Occipital lobe (tissue), 1 donor: ENCODE measurements at regions not wholly inside any gene's neighbourhood (a gene's known extent, or its start where the extent isn't known, plus 50 kb on each side); places are given as distances from the start of the nearest gene placed in this dataset.

Experiments used
- DNase-seq: peaks from one replicate; lab custom pipeline; 2025; lab: John Stamatoyannopoulos, UW

- DNase-seq: no peak
Observed at GRCh38 chr6:77180326-77180725, 283.0 kb downstream of the HTR1B start.

GRCh38 chr6:77178821-77179220 lies 284.5 kb downstream of the HTR1B start:
- no peak for DNase-seq

- DNase-seq: no peak
Observed at GRCh38 chr6:77177470-77177869, 285.8 kb downstream of the HTR1B start.

- no peak for DNase-seq
Observed at GRCh38 chr6:77173472-77174074, 289.7 kb downstream of the HTR1B start.

- DNase-seq: no peak
Observed at GRCh38 chr6:77172578-77172977, 290.7 kb downstream of the HTR1B start.

- DNase-seq: no peak
Observed at GRCh38 chr6:77159730-77160129, 303.6 kb downstream of the HTR1B start.

GRCh38 chr6:77151241-77151640 lies 312.1 kb downstream of the HTR1B start:
- no peak for DNase-seq

GRCh38 chr6:77150736-77151135 lies 312.6 kb downstream of the HTR1B start:
- no peak for DNase-seq

GRCh38 chr6:77145244-77145643 lies 318.0 kb downstream of the HTR1B start:
- no peak for DNase-seq

- DNase-seq: no peak
Observed at GRCh38 chr6:77143659-77144447, 319.4 kb downstream of the HTR1B start.

- DNase-seq: no peak
Observed at GRCh38 chr6:77136086-77136485, 327.2 kb downstream of the HTR1B start.

GRCh38 chr6:77133031-77133430 lies 330.3 kb downstream of the HTR1B start:
- no peak for DNase-seq

- no peak for DNase-seq
Observed at GRCh38 chr6:77131426-77131825, 331.9 kb downstream of the HTR1B start.

- no peak for DNase-seq
Observed at GRCh38 chr6:77124604-77125003, 338.7 kb downstream of the HTR1B start.

- DNase-seq: no peak
Observed at GRCh38 chr6:77123527-77123926, 339.8 kb downstream of the HTR1B start.

GRCh38 chr6:77106992-77107391 lies 356.3 kb downstream of the HTR1B start:
- no peak for DNase-seq

- DNase-seq: no peak
Observed at GRCh38 chr6:77105091-77105490, 358.2 kb downstream of the HTR1B start.

GRCh38 chr6:77097940-77098339 lies 365.4 kb downstream of the HTR1B start:
- no peak for DNase-seq

- DNase-seq: no peak
Observed at GRCh38 chr6:77095936-77096627, 367.2 kb downstream of the HTR1B start.

GRCh38 chr6:77094821-77095220 lies 368.5 kb downstream of the HTR1B start:
- no peak for DNase-seq

GRCh38 chr6:77092971-77093370 lies 370.3 kb downstream of the HTR1B start:
- no peak for DNase-seq

GRCh38 chr6:77089776-77090175 lies 373.5 kb downstream of the HTR1B start:
- DNase-seq: no peak
